ENCODE measurements at regions not wholly inside any gene's neighbourhood (a gene's known extent, or its start where the extent isn't known, plus 50 kb on each side); places are given as distances from the start of the nearest gene placed in this dataset.
"Not testable (repeated sequence)": the region's sequence is repeated elsewhere in the genome, so short reads cannot be mapped to it uniquely, and the experiment has no call there.

DNA sequence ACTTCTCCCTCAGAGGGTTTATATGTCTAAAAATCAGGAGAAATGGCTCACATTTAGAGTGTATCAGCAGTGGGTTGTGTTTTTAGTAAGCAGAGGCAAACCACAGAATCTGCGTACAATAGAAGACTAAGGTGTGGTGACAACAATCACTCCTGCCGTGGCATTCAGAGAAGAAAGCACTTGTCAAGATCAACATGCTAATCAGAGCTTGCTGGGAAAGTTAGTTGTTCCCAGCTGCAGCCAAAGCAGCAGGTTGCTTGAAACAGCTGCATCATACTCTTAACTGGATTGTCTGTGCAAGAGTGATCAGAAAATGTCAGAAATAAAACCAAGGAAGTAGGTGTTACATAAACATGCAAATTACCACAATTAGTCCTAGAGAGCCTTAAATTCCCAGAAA, 616.4 kb downstream of the CDH8 start:
- H3K27me3 ChIP-seq (ENCODE audit: control insufficient read depth, insufficient read depth, low read length), result no peaks in the 10 kb centered on the region
- TF ChIP-seq, protein P1, sequence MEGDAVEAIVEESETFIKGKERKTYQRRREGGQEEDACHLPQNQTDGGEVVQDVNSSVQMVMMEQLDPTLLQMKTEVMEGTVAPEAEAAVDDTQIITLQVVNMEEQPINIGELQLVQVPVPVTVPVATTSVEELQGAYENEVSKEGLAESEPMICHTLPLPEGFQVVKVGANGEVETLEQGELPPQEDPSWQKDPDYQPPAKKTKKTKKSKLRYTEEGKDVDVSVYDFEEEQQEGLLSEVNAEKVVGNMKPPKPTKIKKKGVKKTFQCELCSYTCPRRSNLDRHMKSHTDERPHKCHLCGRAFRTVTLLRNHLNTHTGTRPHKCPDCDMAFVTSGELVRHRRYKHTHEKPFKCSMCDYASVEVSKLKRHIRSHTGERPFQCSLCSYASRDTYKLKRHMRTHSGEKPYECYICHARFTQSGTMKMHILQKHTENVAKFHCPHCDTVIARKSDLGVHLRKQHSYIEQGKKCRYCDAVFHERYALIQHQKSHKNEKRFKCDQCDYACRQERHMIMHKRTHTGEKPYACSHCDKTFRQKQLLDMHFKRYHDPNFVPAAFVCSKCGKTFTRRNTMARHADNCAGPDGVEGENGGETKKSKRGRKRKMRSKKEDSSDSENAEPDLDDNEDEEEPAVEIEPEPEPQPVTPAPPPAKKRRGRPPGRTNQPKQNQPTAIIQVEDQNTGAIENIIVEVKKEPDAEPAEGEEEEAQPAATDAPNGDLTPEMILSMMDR (IDR thresholded peaks at IDR 0.05; ENCODE audit: borderline replicate concordance, extremely low read depth, insufficient read depth), result no peak
- H3K9me3 ChIP-seq (ENCODE audit: control insufficient read depth in 2 of 3, insufficient read depth in 1 of 3, low read length in 3 of 3), result no peaks in the 10 kb centered on the region
- H3K4me1 ChIP-seq (ENCODE audit: control insufficient read depth in 2 of 3, insufficient read depth in 2 of 3, low read depth in 1 of 3, low read length in 3 of 3), result no peaks in the 10 kb centered on the region
- DNase-seq, result no peak
- FAIRE-seq, result no peak
- intact Hi-C loops (cut with DNase I), result no loop called here
- H3K9ac ChIP-seq (ENCODE audit: low read length in 3 of 3), result no peak overlapping the region
- H3K4me3 ChIP-seq (ENCODE audit: low read length in 3 of 3), result no peak overlapping the region
- H3K27ac ChIP-seq (ENCODE audit: low read depth in 2 of 2, low read length in 2 of 2), result no peak overlapping the region
- no peaks in the 10 kb centered on the region for H3K36me3 ChIP-seq (ENCODE audit: control insufficient read depth in 2 of 3, insufficient read depth in 3 of 3, low read length in 3 of 3)

DNA sequence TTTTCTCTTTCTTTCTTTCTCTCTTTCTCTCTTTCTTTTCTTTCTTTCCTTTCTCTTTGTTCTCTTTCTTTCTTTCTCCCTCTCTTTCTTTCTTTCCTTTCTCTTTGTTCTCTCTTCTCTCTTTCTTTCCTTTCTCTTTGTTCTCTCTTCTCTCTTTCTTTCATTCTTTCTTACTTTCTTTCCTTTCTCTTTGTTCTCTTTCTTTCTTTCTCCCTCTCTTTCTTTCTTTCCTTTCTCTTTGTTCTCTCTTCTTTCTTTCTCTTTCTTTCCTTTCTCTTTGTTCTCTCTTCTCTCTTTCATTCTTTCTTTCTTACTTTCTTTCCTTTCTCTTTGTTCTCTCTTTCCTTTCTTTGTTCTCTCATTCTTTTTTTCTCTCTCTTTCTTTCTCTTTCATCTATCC, 617.4 kb downstream of the CDH8 start:
- H3K9me3 ChIP-seq (ENCODE audit: control insufficient read depth in 2 of 3, insufficient read depth in 1 of 3, low read length in 3 of 3); intact Hi-C loops (cut with DNase I); H3K4me3 ChIP-seq (ENCODE audit: low read length in 3 of 3); H3K27ac ChIP-seq (ENCODE audit: low read depth in 2 of 2, low read length in 2 of 2); H3K36me3 ChIP-seq (ENCODE audit: control insufficient read depth in 2 of 3, insufficient read depth in 3 of 3, low read length in 3 of 3); H3K9ac ChIP-seq (ENCODE audit: low read length in 3 of 3); DNase-seq; H3K4me1 ChIP-seq (ENCODE audit: control insufficient read depth in 2 of 3, insufficient read depth in 2 of 3, low read depth in 1 of 3, low read length in 3 of 3); FAIRE-seq; H3K27me3 ChIP-seq (ENCODE audit: control insufficient read depth, insufficient read depth, low read length): not testable (repeated sequence)

DNA sequence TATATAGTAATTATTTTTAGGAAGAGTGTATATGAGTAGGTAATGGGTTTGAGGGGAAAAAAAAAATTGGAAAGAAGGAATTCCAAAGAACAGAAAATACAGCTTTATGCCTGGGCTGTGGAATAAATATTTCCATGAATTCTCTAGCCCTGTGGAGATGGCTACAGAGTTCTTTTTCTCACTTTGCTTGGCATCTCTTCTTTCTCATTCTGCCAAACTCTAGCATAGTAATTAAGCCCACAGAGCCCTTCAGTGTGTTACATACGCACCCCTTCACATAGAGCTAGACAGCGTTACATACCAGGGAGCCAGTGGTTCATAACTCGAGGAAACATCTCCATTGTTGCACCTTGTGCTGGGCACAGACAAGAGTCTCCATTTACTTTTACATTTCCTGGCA, 621.1 kb downstream of the CDH8 start:
- TF ChIP-seq, protein P1 (IDR thresholded peaks at IDR 0.05; ENCODE audit: borderline replicate concordance, extremely low read depth, insufficient read depth), result no peak
- H3K27me3 ChIP-seq (ENCODE audit: control insufficient read depth, insufficient read depth, low read length), result no peaks in the 10 kb centered on the region
- FAIRE-seq, result no peak

GRCh38 chr16:61413021-61413420, 623.2 kb downstream of the CDH8 start:
- FAIRE-seq (no peak), DNase-seq (no peak)
- intact Hi-C loops (cut with DNase I), result no loop called here
- Histone ChIP-seq H3K9ac (ENCODE audit: low read length in 3 of 3) (no peak overlapping the region), H3K4me1 (ENCODE audit: control insufficient read depth in 2 of 3, insufficient read depth in 2 of 3, low read depth in 1 of 3, low read length in 3 of 3) (no peaks in the 10 kb centered on the region), H3K36me3 (ENCODE audit: control insufficient read depth in 2 of 3, insufficient read depth in 3 of 3, low read length in 3 of 3) (no peaks in the 10 kb centered on the region), H3K9me3 (ENCODE audit: control insufficient read depth in 2 of 3, insufficient read depth in 1 of 3, low read length in 3 of 3) (no peaks in the 10 kb centered on the region), H3K4me3 (ENCODE audit: low read length in 3 of 3) (no peak overlapping the region), H3K27ac (ENCODE audit: low read depth in 2 of 2, low read length in 2 of 2) (no peak overlapping the region), H3K27me3 (ENCODE audit: control insufficient read depth, insufficient read depth, low read length) (no peaks in the 10 kb centered on the region)
- TF ChIP-seq, protein P1 (IDR thresholded peaks at IDR 0.05; ENCODE audit: borderline replicate concordance, extremely low read depth, insufficient read depth), result no peak

More for the DNA sequence above, 621.1 kb downstream of the CDH8 start:
- no peaks in the 10 kb centered on the region for H3K36me3 ChIP-seq (ENCODE audit: control insufficient read depth in 2 of 3, insufficient read depth in 3 of 3, low read length in 3 of 3)
- DNase-seq, result no peak
- no peaks in the 10 kb centered on the region for H3K9me3 ChIP-seq (ENCODE audit: control insufficient read depth in 2 of 3, insufficient read depth in 1 of 3, low read length in 3 of 3)
- intact Hi-C loops (cut with DNase I), result no loop called here
- no peak overlapping the region for H3K27ac ChIP-seq (ENCODE audit: low read depth in 2 of 2, low read length in 2 of 2)
- H3K9ac ChIP-seq (ENCODE audit: low read length in 3 of 3), result no peak overlapping the region
- H3K4me3 ChIP-seq (ENCODE audit: low read length in 3 of 3), result no peak overlapping the region
- H3K4me1 ChIP-seq (ENCODE audit: control insufficient read depth in 2 of 3, insufficient read depth in 2 of 3, low read depth in 1 of 3, low read length in 3 of 3), result no peaks in the 10 kb centered on the region

Data from kidney (tissue), 13 donors.